Upper lobe of left lung (tissue), 4 donors: ENCODE measurements at regions not wholly inside any gene's neighbourhood (a gene's known extent, or its start where the extent isn't known, plus 50 kb on each side); places are given as distances from the start of the nearest gene placed in this dataset.

Experiments
- CTCF ChIP-seq, 6 experiments: fragments of 450-650 bp in 4 of 6; fragments of 200-600 bp in 2 of 6; sonication (generic) in 2 of 6; IDR thresholded peaks; one replicate each; pipeline ENCODE4 v1.5.1; 2016 to 2019; ENCODE audit warnings: antibody characterized with exemption in 6 of 6
- EP300 ChIP-seq, 4 donors: sonication (generic); formaldehyde crosslinking; IDR thresholded peaks; one replicate each; pipeline ENCODE4 v1.5.1; 2017; ENCODE audit warnings: antibody characterized with exemption in 4 of 4, control low read depth in 2 of 4

- TF ChIP-seq CTCF (IDR thresholded peaks at IDR 0.05) (no peak), EP300 (IDR thresholded peaks at IDR 0.05) (no peak)
Measured at GRCh38 chr2:196441527-196441926, 198.0 kb upstream of the CCDC150 start.
